GM18526 (cell line): ENCODE measurements at regions not wholly inside any gene's neighbourhood (a gene's known extent, or its start where the extent isn't known, plus 50 kb on each side); places are given as distances from the start of the nearest gene placed in this dataset.

Experiments used
- POLR2A ChIP-seq: IDR thresholded peaks from 3 replicates; pipeline ENCODE4 v1.6.1; 2011; ENCODE audit not compliant: insufficient read length; ENCODE audit errors: extremely low read depth

DNA sequence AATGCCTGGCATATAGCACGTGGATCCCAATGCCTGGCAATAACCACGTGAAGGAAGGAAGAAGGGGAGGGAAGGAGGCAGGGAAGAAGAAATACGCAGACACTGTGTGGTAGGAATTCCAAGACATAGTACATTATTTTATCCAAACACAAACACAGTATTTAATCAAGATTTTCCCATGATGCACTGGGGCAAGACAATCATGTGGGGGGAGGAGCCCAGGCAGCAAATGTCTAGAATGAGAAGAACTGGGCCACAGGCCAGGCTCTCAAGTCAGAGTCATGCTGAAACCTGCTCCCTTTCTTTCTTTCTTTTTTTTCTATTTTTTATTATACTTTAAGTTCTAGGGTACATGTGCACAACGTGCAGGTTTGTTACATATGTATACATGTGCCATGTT, 717.9 kb downstream of the UQCRFS1 start:
- no peak for TF ChIP-seq POLR2A

DNA sequence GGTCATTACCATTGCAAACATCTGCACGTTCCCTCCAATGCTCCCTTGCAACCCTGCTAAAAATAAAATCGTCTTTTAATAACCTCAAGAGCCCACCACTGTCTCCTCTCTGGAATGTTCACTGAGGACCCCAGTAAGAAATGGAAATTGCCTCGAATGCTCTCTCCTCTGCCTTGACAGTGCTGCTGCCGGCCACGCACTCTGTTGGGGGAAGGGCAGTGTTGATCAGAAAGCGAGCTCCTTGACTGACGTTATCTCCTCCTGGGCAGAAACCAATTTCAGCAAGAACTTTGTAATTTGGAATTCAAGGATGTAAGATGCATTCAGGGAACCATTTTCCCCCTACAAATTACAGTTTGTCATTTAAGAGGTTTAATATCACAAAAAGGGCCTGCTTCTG, 718.5 kb downstream of the UQCRFS1 start:
- TF ChIP-seq POLR2A, result no peak

DNA sequence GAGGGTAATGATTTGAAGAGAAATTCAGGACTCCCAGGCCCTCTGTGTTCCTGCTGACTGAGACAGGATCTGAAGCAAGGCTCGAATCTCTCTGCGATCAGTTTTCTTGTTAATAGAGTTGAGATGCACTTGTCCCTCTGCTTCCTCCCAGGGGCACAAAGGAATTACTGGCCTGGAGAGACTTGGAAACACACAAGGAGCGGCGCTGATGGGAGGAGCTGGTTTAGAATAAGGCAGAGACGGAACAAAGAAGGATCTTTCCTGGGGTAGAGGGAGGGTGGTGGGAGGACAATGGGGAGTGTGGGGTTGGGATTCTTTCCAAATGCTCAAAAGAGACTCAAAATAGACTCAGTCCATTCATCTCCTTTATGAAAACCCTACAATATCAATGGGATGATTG, 719.1 kb downstream of the UQCRFS1 start:
- no peak for TF ChIP-seq POLR2A

DNA sequence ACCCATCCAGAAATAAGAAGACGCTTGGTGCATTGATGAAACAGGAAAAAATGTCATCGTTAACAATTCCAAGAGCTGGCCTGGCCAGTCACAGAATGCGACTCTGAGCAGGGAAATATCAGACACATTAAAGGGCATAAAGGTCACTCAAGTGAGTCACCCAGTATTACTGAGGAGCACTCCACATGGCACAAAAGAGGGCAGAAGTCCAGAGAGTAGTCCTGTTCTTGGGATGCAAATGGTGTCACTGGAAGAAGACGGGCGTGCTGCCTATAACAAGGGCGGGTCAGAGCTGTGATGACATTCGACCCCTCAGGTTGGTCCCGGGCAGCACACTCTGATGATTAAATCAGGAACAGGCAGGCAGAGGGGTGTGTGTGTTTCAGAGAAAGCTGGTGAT, 720.3 kb downstream of the UQCRFS1 start:
- no peak for TF ChIP-seq POLR2A

DNA sequence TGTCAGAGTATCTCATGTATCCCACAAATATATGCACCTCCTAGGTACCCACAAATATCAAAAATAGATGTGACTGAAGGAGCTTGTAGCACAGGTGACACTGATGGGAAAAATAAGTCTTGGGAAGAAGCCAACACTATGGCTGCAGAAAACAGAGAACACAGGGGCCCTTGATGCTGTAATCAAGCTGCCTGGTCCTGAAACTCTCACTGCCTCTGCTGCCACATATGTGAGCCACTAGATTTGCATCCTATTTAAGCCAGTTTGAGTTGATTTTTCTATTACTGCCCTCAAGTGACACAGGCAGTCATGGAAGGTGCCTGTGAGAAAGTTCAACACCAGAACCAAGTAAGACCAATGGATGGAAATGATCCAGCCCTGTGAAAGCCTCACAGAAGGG, 720.8 kb downstream of the UQCRFS1 start:
- no peak for TF ChIP-seq POLR2A

DNA sequence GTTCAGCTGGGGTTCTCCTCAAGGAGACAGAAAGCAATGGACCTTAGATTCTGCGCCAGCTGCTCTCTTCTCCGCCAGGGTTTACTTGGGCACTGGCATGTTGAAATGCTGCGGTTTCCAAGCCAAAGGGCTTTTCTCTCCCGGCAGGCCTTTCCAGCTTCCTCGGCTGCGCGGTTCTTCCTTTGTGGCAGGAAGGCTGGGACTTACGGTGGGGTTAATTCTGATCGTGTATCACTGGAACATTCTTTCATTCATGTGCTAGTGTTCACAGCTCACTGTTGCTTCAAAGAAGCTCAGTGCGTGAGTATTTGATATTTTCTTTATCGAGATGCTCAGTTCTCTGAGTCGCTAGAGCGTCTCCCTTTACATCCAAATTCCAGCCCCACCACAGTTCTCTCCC, 723.2 kb downstream of the UQCRFS1 start:
- no peak for TF ChIP-seq POLR2A

DNA sequence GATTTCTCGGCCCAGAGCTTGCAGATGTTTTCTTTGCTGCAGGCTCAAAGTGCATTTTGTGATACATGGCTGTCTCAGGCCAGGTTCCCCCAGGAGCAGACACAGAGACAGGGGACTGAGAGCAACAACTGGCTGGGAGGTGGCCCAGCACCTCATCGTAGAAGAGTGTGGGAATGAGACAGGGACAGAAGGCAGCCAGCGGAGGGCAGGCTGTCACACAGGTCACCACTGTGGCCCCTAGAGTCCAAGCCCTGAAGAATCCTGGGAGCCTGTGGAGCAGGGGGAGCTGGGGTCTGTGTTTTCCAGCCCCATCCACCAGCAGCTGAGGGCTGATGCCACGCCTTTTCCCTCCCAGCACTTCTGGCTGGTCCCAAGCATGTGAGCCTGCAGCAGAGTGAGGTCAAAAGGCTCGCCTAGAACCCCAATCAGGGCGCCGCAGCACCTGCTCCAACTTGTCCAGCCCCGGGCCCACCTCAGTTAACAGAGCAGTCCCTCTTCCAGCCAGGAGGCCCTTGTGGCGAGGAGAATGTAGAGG, 723.8 kb downstream of the UQCRFS1 start:
- no peak for TF ChIP-seq POLR2A

DNA sequence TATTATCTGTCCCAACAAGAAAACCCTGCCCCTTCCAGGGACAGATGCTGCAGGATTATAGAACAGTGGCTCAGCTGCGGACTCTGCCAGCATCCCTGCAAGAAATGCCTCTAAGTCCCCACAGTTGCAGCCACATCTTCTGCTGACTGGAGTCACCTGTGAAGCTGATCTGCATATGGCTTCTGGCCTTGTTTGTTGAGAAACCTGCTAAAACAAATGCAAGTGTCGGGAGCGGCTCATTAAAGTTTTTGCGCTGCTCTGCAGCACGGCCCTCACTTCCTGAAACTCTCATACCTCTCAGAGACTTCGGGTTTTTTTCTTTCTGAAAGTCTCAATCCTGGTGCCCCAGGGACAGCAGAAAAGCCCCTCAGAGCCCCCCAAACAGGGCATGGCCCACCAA, 725.0 kb downstream of the UQCRFS1 start:
- TF ChIP-seq POLR2A, result no peak

DNA sequence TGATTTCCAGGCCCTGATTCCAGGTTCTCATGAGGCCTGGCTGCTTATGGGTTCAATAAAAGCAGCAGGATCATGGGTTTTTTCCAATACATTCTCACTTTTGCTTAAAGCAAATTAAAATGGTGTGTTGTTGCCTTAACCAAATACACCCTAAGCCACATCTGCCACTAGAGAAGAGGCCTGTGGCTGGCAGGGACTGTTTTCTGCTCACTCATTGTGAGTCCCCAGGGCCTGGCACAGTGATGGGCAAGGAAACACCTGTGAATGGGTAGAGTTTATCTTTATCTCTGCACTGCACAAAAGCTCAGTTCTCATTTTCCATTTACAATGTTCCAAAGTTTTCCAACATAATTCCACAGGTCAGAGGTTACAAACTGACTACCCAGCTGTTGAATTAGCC, 726.0 kb downstream of the UQCRFS1 start:
- no peak for TF ChIP-seq POLR2A

DNA sequence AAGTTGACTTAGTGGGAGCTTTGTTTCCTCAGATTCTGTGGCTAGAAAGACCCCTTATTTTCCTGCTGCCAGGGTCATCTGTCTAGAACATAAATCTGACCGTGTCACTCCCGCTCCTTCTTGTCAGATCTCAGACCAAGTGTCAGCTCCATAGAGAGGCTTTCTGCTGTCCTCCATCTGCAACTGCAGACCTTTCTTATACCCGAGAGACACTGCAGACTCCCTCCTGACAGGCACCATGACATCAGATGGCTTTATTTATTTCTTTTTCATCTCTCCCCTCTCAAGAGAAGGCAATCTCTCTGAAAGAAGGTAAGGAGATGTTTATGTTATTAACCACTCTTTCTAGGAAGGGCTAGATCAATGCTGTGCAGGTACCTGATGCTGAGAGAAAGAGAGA, 726.5 kb downstream of the UQCRFS1 start:
- no peak for TF ChIP-seq POLR2A

DNA sequence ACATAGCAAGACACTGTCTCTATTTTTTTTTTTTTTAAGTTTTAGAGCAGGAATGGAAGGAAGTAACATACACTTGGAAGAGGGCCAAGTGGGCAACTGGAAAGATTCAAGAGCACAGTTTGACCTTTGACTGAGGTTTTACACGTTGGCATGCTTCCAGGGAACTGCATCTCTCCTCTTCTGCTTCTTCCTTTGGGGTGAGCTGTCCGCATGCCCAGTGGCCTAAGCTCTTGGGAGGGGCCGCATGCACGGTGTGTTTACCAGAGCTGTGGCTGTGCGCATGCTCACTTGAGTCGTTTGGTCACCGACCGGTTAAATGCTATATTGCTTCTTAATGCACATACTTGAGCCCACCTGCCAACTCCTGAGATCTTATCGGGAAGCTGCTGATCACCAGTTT, 727.7 kb downstream of the UQCRFS1 start:
- TF ChIP-seq POLR2A, result no peak

DNA sequence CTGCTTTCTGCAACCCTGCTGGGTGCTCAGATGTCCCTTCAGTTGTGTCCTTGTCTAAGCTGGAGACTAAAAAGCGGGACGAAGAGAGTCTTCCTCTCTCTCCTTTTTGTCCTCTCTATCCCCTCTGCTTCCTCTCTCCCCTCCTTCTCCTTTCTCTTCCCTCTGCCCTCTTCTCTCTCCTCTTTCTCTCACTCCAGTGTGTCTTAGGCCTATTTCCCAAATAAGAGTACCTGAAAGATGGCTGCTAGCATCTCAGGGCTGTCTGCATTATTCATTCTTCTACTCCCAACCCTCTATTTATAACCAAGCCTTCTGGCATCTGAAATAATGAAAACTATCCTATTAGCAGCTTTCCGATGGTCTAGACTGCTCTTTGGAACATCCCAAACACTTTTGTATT, 729.8 kb downstream of the UQCRFS1 start:
- no peak for TF ChIP-seq POLR2A

DNA sequence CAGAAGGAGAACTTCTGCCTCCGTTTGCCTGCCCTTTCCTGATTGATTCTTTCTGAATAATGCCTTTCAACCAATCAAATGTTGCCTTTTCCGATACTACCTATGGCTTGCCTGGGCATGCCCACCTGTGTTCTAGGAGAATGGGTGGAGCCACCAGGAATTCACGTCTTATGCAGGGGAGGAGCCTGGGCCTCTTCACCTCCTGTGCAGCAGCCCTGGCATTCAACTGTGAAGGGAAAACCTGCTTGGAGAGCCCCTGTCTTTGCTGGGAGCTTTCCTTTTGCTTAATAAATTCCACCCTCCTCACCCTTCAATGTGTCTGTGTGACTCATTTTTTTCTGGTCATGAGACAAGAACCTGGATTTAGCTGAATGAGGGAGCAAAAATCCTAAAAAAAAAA, 730.7 kb downstream of the UQCRFS1 start:
- TF ChIP-seq POLR2A, result no peak

DNA sequence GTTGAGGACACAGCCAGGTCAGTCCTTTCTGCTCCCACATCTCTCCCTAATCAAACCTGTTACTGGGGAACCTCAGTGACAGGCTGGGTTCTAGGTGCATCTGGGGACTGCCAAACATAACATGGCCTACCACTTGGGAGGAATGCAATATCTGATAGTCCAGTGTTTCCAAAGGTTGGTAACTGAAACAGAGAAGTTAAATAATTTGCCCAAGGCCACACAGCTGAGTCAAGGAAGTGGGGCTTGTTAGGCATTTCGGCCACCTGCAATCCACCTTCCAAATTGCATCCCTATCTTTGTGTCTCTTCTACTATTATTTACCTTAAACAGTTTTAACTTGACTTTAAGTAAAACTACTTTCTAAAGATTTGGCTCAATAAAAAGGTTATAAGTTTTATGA, 731.3 kb downstream of the UQCRFS1 start:
- no peak for TF ChIP-seq POLR2A

DNA sequence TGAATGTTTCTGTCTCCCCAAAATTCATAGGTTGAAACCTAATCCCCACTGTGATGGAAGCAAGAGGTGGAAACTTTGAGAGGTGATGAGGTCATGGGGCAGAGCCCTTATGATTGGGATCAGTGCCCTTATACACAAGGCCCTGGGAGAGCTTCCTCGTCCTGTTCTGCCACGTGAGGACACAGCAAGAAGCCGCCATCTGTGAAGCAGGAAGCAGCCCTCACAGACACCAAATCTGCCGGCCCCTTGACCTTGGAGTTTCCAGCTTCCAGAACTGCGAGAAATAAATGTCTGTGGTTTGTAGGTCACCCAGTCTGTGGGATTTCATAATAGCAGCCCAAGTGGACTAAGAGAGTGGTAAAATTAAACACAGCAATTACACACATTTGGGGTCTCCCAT, 737.4 kb downstream of the UQCRFS1 start:
- no peak for TF ChIP-seq POLR2A

DNA sequence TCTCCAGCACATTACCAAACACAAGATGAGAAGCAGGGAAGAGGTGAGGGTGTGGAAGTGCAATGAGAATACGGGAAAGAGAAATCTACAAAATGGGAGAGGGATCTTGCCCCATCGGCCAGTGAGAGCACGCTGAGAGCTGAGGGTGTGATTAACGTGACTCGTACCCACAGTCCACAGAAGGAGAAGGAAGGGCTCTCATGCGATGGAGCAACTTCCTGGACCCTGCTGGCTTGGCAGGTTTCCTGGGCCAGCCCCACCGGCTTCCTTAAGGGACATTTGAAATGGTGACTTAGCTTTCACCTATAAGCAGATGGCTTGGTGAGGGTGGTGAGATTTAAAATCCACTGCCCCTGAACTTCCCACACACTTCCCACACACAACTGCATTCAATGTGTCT, 740.1 kb downstream of the UQCRFS1 start:
- no peak for TF ChIP-seq POLR2A

DNA sequence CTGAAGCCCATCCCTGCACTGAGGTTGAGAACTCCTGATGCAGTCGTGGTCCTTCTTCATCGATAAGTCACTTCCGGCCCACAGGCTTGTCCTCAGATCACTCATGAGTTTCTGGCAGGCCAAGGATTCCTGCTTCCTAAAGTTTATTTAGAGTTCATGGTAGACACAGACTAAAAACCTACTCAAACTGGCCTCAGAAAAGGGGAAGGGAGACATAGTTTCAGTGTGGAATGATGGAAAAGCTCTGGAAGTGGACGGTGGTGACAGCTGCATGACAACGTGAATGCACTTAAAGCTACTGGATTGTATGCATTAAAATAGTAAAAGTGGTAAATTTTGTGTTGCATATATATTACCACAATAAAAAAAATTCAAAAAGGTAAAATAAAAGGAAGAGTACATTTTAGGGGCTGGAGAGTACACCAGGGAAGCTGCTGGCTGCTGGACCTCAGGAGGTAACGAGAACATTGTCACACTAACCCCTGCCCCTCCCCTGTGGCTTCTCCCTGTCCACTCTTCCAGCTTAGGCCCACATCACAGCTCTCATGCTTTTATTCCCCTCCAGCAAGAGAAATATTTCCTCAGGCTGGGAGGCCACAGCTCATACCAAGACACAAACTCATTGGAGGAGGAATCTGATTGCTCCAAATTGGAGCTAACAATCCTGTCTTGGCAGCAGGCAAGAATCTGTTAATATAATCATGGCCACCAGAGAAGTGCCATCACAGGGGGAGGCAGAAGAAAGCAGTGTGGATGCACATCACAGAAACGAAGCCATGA, 741.0 kb downstream of the UQCRFS1 start:
- no peak for TF ChIP-seq POLR2A
